Chondrocyte (in vitro differentiated cells): ENCODE measurements at regions not wholly inside any gene's neighbourhood (a gene's known extent, or its start where the extent isn't known, plus 50 kb on each side); places are given as distances from the start of the nearest gene placed in this dataset.

Experiments
- DNase-seq: peaks from one replicate; pipeline ENCODE4 v3.0.0; 2021; ENCODE audit warnings: mixed read lengths, low spot score
- H3K27ac Mint-ChIP-seq: one replicate; pipeline ENCODE4 v1.8.0; 2021; ENCODE audit warnings: mild to moderate bottlenecking, moderate library complexity, mixed read lengths; ENCODE audit not compliant: unreplicated experiment
- H3K27me3 Mint-ChIP-seq: 2 replicates; pipeline ENCODE4 v1.8.0; 2021; ENCODE audit warnings: low read depth, mixed read lengths
- H3K36me3 Mint-ChIP-seq: 2 replicates; pipeline ENCODE4 v1.8.0; 2021; ENCODE audit warnings: low read depth, mixed read lengths
- H3K4me1 Mint-ChIP-seq: 2 replicates; pipeline ENCODE4 v1.8.0; 2021; ENCODE audit warnings: low read depth, mild to moderate bottlenecking, mixed read lengths
- H3K4me3 Mint-ChIP-seq: one replicate; pipeline ENCODE4 v1.8.0; 2021; ENCODE audit warnings: mild to moderate bottlenecking, moderate library complexity, mixed read lengths; ENCODE audit not compliant: unreplicated experiment
- H3K9me3 Mint-ChIP-seq: 2 replicates; pipeline ENCODE4 v1.8.0; 2021; ENCODE audit warnings: low read depth, mixed read lengths
- CTCF ChIP-seq: fragments of 200-600 bp; sonication (generic); IDR thresholded peaks from 2 replicates; pipeline ENCODE4 v1.5.0; 2021; ENCODE audit warnings: antibody characterized with exemption, mild to moderate bottlenecking, moderate library complexity

- H3K27me3 Mint-ChIP-seq = no peaks in the 10 kb centered on the region
- TF ChIP-seq CTCF = no peak
- DNase-seq = no peak
- peaks cover 1% of the 10 kb centered on the region for H3K36me3 Mint-ChIP-seq
- no peak overlapping the region for H3K4me3 Mint-ChIP-seq
- H3K4me1 Mint-ChIP-seq = no peaks in the 10 kb centered on the region
- H3K9me3 Mint-ChIP-seq = peaks cover 9% of the 10 kb centered on the region
- no peak overlapping the region for H3K27ac Mint-ChIP-seq
Observed at GRCh38 chr10:129350690-129351089, 116.4 kb upstream of the MGMT start.

GRCh38 chr10:129353101-129353500 is 113.9 kb upstream of the MGMT start:
- Mint-ChIP-seq H3K9me3 (peaks cover 19% of the 10 kb centered on the region), H3K36me3 (peaks cover 1% of the 10 kb centered on the region), H3K4me1 (no peaks in the 10 kb centered on the region), H3K4me3 (no peak overlapping the region), H3K27me3 (no peaks in the 10 kb centered on the region), H3K27ac (no peak overlapping the region)
- no peak for DNase-seq
- TF ChIP-seq CTCF = no peak

GRCh38 chr10:129360046-129360445 is 107.0 kb upstream of the MGMT start:
- DNase-seq = no peak
- Mint-ChIP-seq H3K27ac (no peak overlapping the region), H3K4me1 (no peaks in the 10 kb centered on the region), H3K36me3 (no peaks in the 10 kb centered on the region), H3K9me3 (peaks cover 15% of the 10 kb centered on the region), H3K27me3 (peaks cover 9% of the 10 kb centered on the region), H3K4me3 (no peak overlapping the region)
- no peak for TF ChIP-seq CTCF

- H3K4me1 Mint-ChIP-seq = no peaks in the 10 kb centered on the region
- H3K9me3 Mint-ChIP-seq = peaks cover 8% of the 10 kb centered on the region
- no peak overlapping the region for H3K27ac Mint-ChIP-seq
Observed at GRCh38 chr10:129361676-129362376, 105.2 kb upstream of the MGMT start.

GRCh38 chr10:129364949-129365348 is 102.1 kb upstream of the MGMT start:
- Mint-ChIP-seq H3K27me3 (peaks cover 11% of the 10 kb centered on the region), H3K9me3 (peaks cover 7% of the 10 kb centered on the region), H3K4me3 (no peak overlapping the region), H3K27ac (no peak overlapping the region), H3K36me3 (no peaks in the 10 kb centered on the region), H3K4me1 (no peaks in the 10 kb centered on the region)
- DNase-seq = no peak
- no peak for TF ChIP-seq CTCF

More at GRCh38 chr10:129361676-129362376, 105.2 kb upstream of the MGMT start:
- DNase-seq = no peak
- no peak overlapping the region for H3K4me3 Mint-ChIP-seq
- no peak for TF ChIP-seq CTCF
- peaks cover 9% of the 10 kb centered on the region for H3K27me3 Mint-ChIP-seq
- no peaks in the 10 kb centered on the region for H3K36me3 Mint-ChIP-seq
